A172 (cell line): ENCODE measurements at regions not wholly inside any gene's neighbourhood (a gene's known extent, or its start where the extent isn't known, plus 50 kb on each side); places are given as distances from the start of the nearest gene placed in this dataset.
"Not testable (repeated sequence)": the region's sequence is repeated elsewhere in the genome, so short reads cannot be mapped to it uniquely, and the experiment has no call there.

ENCODE experiments used
- DNase-seq: peaks from one replicate; pipeline ENCODE4 v3.0.0-alpha.2; 2015; ENCODE audit warnings: low spot score

DNA sequence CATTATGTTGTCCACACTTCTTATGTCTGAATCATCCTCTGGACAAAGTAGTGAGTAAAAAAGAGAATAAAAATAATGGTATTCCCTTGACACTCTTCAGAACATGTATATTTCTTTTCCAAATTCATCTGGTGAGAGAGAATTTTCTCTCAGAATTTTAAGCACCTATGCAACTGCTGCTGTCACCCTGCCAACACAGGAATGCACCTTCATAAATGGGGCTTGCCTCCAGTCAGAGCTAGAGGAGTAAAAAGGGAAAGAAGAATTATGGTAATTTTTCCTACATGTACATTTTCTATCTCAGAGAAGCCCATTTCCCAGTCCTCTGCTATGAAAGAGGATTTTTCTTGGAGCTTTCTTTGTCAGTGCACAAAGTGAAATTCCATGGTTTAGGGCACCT, 92.2 kb upstream of the ALCAM start:
- DNase-seq: no peak

DNA sequence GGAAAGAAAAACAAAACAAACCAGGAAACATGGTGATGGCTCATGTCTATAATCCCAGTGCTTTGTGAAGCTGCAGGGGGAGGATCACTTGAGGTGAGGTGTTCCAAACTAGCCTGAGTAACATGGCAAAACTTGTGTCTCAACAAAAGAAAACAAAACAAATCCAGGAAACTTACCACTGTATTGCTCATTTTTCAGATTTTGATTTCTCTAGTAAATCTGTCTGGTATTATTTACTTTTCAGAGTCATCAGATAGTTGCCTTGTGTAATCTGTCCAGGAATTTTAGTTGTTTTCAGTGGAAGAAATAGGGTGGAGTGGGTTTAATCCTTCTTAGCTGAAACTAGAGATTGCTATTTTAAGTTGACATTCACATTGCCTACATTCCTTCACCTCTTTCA, 91.8 kb upstream of the ALCAM start:
- peak; percentile 77 for DNase-seq

GRCh38 chr3:105277656-105278055, 89.1 kb upstream of the ALCAM start:
- DNase-seq: peak; percentile 35

GRCh38 chr3:105278688-105279087, 88.0 kb upstream of the ALCAM start:
- DNase-seq: no peak

DNA sequence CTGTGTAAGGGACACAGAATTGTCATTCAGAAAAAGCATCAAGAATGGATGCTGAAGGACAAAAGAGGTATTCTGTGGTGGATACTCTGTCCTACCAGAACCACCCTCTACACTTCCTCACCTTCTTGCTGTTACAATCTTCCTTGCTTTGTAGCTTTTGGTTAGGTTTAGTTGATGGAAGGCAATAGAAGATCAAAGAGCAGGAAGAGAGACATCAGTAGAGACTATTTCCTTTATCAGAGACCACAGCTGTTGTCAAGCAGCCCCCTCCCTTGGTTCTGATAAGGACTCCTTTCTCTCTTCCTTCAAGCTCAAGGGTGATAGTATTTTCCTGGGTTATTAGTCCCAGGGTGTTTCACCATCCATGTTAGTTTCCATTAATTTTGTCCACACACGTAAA, 84.7 kb upstream of the ALCAM start:
- no peak for DNase-seq

GRCh38 chr3:105284876-105285275, 81.8 kb upstream of the ALCAM start:
- no peak for DNase-seq

DNA sequence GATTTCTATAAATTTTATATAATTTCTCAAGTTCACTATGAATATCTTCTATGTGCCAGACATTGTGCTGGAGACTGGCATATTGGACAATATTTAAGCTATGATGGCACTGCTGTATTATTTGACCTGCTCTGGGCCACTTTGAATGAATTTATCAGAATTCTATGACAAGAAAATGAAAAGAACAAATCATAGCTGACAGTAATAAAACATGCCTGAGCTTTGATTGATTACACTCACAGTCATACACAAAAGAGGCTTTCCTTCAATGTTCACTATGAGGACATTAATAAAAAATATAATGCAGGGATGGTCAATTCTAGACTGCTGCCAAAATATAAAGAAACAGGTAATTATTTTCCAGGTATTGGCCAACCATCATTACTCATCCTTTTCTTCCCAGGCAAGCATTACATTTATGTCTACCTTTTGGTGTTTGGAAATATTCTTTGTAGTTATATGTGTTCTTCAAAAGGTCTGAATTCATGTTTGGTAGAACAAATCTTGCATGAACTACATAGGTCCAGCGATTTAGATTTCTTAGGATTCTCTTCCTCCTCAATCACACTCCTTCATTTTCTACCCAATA, 81.0 kb upstream of the ALCAM start:
- no peak for DNase-seq

- DNase-seq: no peak
Measured at GRCh38 chr3:105293441-105293840, 73.3 kb upstream of the ALCAM start.

GRCh38 chr3:105296182-105296822, 70.4 kb upstream of the ALCAM start:
- DNase-seq: not testable (repeated sequence)

- DNase-seq: no peak
Measured at GRCh38 chr3:105304487-105304886, 62.2 kb upstream of the ALCAM start.

DNA sequence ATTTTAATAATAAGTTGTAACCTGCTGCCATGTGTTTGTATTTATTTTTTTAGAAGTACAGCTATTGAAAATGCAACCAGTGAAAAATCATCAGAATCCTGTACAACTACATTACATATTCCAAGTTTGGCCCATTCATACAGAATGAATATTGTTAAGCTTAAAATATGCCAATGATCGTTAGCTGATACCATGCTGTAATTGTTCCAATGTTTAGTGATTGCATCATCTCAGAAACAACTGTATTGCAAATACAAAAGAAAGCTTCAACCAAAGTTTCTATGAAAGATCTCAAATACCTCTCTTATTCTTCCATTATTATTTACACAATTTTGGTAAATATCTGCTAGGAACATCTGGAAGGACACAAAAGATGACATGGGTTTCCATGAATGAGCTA, 51.6 kb upstream of the ALCAM start:
- no peak for DNase-seq

- no peak for DNase-seq
Measured at GRCh38 chr3:105315815-105316214, 50.9 kb upstream of the ALCAM start.

DNA sequence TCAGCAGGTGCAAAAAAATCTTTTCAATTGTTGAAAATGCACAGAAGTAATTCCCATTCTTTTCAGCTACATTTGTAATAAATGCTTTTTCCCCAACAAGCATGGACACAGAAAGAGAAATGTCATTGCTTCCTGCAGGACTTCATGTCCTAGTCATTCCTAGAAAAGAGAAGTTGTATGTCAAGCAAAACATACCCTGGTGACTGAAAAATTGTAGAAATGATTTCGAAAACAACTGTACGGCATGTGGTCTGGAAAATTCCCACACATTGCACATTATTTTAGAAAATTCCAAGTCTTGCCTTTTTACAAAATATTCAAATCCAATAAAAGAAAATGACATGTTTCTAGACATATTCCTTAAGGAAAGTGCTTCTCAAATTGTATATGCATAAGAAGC, 50.4 kb upstream of the ALCAM start:
- no peak for DNase-seq
